Liver (tissue), 8 donors: ENCODE measurements at regions not wholly inside any gene's neighbourhood (a gene's known extent, or its start where the extent isn't known, plus 50 kb on each side); places are given as distances from the start of the nearest gene placed in this dataset.

Experiments
- DNase-seq: peaks from one replicate; pipeline ENCODE4 v3.0.0-alpha.2; 2017; ENCODE audit warnings: low spot score
- H3K27ac ChIP-seq, 2 donors: one replicate each; pipeline ENCODE4 v1.7.0; 2013; ENCODE audit warnings: inconsistent platforms in 2 of 2, low read length in 2 of 2, control low read depth in 1 of 2, low read depth in 1 of 2, mild to moderate bottlenecking in 1 of 2
- H3K27me3 ChIP-seq, 4 donors: one replicate each; pipeline versions ENCODE4 v1.6.1 to v1.7.0; 2013; ENCODE audit warnings: low read length in 3 of 4, inconsistent platforms in 1 of 4, mild to moderate bottlenecking in 1 of 4, moderate library complexity in 1 of 4; ENCODE audit not compliant: control insufficient read depth in 4 of 4, insufficient read depth in 4 of 4
- H3K36me3 ChIP-seq, 4 donors: one replicate each; pipeline versions ENCODE4 v1.6.1 to v1.7.0; 2013; ENCODE audit warnings: low read length in 3 of 4, mild to moderate bottlenecking in 3 of 4, low read depth in 1 of 4, moderate library complexity in 1 of 4; ENCODE audit not compliant: control insufficient read depth in 4 of 4, insufficient read depth in 3 of 4
- H3K4me1 ChIP-seq, 4 donors: one replicate each; pipeline versions ENCODE4 v1.6.1 to v1.7.0; 2013; ENCODE audit warnings: low read length in 3 of 4, mild to moderate bottlenecking in 3 of 4, moderate library complexity in 1 of 4; ENCODE audit not compliant: control insufficient read depth in 4 of 4, insufficient read depth in 4 of 4
- H3K4me3 ChIP-seq, 3 donors: one replicate each; pipeline versions ENCODE4 v1.6.1 to v1.7.0; 2013; ENCODE audit warnings: low read length in 3 of 3, control low read depth in 1 of 3, low read depth in 1 of 3, mild to moderate bottlenecking in 1 of 3
- H3K9ac ChIP-seq, 2 donors: one replicate each; pipeline ENCODE4 v1.7.0; 2013; ENCODE audit warnings: low read length in 2 of 2, mild to moderate bottlenecking in 2 of 2, moderate library complexity in 2 of 2, control low read depth in 1 of 2, low read depth in 1 of 2
- H3K9me3 ChIP-seq, 4 donors: one replicate each; pipeline versions ENCODE4 v1.6.1 to v1.7.0; 2013; ENCODE audit warnings: low read length in 3 of 4; ENCODE audit not compliant: control insufficient read depth in 4 of 4
- EGR1 ChIP-seq, 2 donors: IDR thresholded peaks; 2 replicates each; pipeline ENCODE4 v1.6.1; 2016 to 2018; ENCODE audit warnings: antibody characterized with exemption in 2 of 2, low read depth in 2 of 2
- FOXA1 ChIP-seq: IDR thresholded peaks from 2 replicates; pipeline ENCODE4 v1.6.1; 2016; ENCODE audit warnings: antibody characterized with exemption
- FOXA2 ChIP-seq: IDR thresholded peaks from 2 replicates; pipeline ENCODE4 v1.6.1; 2016; ENCODE audit warnings: antibody characterized with exemption
- GABPA ChIP-seq, 2 donors: IDR thresholded peaks in 1 of 2; conservative IDR thresholded peaks in 1 of 2; 2 replicates each; pipeline ENCODE4 v1.6.1; 2016; ENCODE audit warnings: antibody characterized with exemption in 2 of 2, mild to moderate bottlenecking in 1 of 2, moderate library complexity in 1 of 2
- HNF4A ChIP-seq, 2 donors: conservative IDR thresholded peaks; 2 replicates each; pipeline ENCODE4 v1.6.1; 2016; ENCODE audit warnings: antibody characterized with exemption in 2 of 2, mild to moderate bottlenecking in 2 of 2
- HNF4G ChIP-seq: IDR thresholded peaks from 2 replicates; pipeline ENCODE4 v1.6.1; 2016; ENCODE audit warnings: antibody characterized with exemption
- JUND ChIP-seq, 2 donors: IDR thresholded peaks; 2 replicates each; pipeline ENCODE4 v1.6.1; 2016; ENCODE audit warnings: antibody characterized with exemption in 2 of 2
- NR2F2 ChIP-seq: IDR thresholded peaks from 2 replicates; pipeline ENCODE4 v1.6.1; 2016; ENCODE audit warnings: antibody characterized with exemption
- RAD21 ChIP-seq, 2 donors: IDR thresholded peaks; 2 replicates each; pipeline ENCODE4 v1.6.1; 2016; ENCODE audit warnings: antibody characterized with exemption in 2 of 2, mild to moderate bottlenecking in 2 of 2
- RXRA ChIP-seq, 2 donors: IDR thresholded peaks; 2 replicates each; pipeline ENCODE4 v1.6.1; 2017 to 2018; ENCODE audit warnings: antibody characterized with exemption in 2 of 2, mild to moderate bottlenecking in 1 of 2
- SP1 ChIP-seq: IDR thresholded peaks from 2 replicates; pipeline ENCODE4 v1.6.1; 2018; ENCODE audit warnings: antibody characterized with exemption, mild to moderate bottlenecking
- TAF1 ChIP-seq: conservative IDR thresholded peaks from 2 replicates; pipeline ENCODE4 v1.6.1; 2016; ENCODE audit warnings: antibody characterized with exemption, mild to moderate bottlenecking
- YY1 ChIP-seq: IDR thresholded peaks from 2 replicates; pipeline ENCODE4 v1.6.1; 2016; ENCODE audit warnings: antibody characterized with exemption, mild to moderate bottlenecking
- WGBS: extraction: QIAGEN DNeasy Blood & Tissue Kit; methylation state at CpG from one replicate; pipeline ENCODE4 v1.1.7; 2013; 5-methylcytosine and 5-hydroxymethylcytosine counted together
- TF ChIP-seq, protein P1 (sequence below): IDR thresholded peaks from 2 replicates; pipeline ENCODE4 v1.6.1; 2016; ENCODE audit warnings: antibody characterized with exemption
- TF ChIP-seq, protein P2 (sequence below): IDR thresholded peaks from 2 replicates; pipeline ENCODE4 v1.6.1; 2016; ENCODE audit warnings: antibody characterized with exemption, mild to moderate bottlenecking
- TF ChIP-seq, protein P3 (sequence below): fragments of 150-350 bp; IDR thresholded peaks from 2 replicates; pipeline ENCODE4 v1.5.1; 2017; ENCODE audit warnings: improper control_type of control experiment, low read depth, low read length; ENCODE audit not compliant: missing input control
- TF ChIP-seq, protein P4 (sequence below): IDR thresholded peaks from 2 replicates; pipeline ENCODE4 v1.6.1; 2016; ENCODE audit warnings: antibody characterized with exemption
- donor health status: healthy.
- donor health status: healthy.
- donor health status: healthy.
- donor health status: healthy.
- donor health status: healthy.

DNA sequence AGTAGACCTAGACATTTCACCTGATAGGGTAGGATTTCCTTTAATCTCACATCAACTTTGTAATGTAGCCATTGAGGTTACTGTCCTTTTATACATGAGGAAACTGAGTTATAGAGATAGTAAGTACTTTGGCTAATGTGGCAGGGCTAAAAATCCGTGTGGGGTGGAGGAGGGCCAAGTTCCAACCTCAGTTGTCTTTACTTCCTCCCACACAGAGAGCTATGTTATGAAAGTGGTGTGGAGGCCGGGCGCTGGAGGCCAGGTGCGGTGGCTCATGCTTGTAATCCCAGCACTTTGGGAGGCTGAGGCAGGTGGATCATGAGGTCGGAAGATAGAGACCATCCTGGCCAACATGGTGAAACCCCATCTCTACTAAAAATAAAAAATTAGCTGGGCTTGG lies 173.3 kb downstream of the PALM2AKAP2 start:
- no peaks in the 10 kb centered on the region for H3K9me3 ChIP-seq
- 93% methylated on average over 5 of the region's 5 CpGs for WGBS
- no peaks in the 10 kb centered on the region for H3K27me3 ChIP-seq
- H3K27ac ChIP-seq: no peak overlapping the region
- peaks cover 0 to 4% (median 0%) of the 10 kb centered on the region in 4 donors for H3K36me3 ChIP-seq
- no peak for DNase-seq
- peaks cover 3 to 20% (median 12%) of the 10 kb centered on the region in 4 donors for H3K4me1 ChIP-seq
- H3K4me3 ChIP-seq: no peak overlapping the region
- no peak for TF ChIP-seq SP1
- no peak for TF ChIP-seq NR2F2
- no peak for TF ChIP-seq EGR1 (IDR thresholded peaks at IDR 0.05; ENCODE audit: low read depth in 2 of 2)
- no peak for TF ChIP-seq HNF4A (conservative IDR thresholded peaks at IDR 0.05)
- TF ChIP-seq, protein P1, sequence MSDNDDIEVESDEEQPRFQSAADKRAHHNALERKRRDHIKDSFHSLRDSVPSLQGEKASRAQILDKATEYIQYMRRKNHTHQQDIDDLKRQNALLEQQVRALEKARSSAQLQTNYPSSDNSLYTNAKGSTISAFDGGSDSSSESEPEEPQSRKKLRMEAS: no peak
- TF ChIP-seq, protein P2, sequence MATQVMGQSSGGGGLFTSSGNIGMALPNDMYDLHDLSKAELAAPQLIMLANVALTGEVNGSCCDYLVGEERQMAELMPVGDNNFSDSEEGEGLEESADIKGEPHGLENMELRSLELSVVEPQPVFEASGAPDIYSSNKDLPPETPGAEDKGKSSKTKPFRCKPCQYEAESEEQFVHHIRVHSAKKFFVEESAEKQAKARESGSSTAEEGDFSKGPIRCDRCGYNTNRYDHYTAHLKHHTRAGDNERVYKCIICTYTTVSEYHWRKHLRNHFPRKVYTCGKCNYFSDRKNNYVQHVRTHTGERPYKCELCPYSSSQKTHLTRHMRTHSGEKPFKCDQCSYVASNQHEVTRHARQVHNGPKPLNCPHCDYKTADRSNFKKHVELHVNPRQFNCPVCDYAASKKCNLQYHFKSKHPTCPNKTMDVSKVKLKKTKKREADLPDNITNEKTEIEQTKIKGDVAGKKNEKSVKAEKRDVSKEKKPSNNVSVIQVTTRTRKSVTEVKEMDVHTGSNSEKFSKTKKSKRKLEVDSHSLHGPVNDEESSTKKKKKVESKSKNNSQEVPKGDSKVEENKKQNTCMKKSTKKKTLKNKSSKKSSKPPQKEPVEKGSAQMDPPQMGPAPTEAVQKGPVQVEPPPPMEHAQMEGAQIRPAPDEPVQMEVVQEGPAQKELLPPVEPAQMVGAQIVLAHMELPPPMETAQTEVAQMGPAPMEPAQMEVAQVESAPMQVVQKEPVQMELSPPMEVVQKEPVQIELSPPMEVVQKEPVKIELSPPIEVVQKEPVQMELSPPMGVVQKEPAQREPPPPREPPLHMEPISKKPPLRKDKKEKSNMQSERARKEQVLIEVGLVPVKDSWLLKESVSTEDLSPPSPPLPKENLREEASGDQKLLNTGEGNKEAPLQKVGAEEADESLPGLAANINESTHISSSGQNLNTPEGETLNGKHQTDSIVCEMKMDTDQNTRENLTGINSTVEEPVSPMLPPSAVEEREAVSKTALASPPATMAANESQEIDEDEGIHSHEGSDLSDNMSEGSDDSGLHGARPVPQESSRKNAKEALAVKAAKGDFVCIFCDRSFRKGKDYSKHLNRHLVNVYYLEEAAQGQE: no peak
- no peak for TF ChIP-seq JUND (IDR thresholded peaks at IDR 0.05)
- no peak for TF ChIP-seq YY1
- TF ChIP-seq, protein P3, sequence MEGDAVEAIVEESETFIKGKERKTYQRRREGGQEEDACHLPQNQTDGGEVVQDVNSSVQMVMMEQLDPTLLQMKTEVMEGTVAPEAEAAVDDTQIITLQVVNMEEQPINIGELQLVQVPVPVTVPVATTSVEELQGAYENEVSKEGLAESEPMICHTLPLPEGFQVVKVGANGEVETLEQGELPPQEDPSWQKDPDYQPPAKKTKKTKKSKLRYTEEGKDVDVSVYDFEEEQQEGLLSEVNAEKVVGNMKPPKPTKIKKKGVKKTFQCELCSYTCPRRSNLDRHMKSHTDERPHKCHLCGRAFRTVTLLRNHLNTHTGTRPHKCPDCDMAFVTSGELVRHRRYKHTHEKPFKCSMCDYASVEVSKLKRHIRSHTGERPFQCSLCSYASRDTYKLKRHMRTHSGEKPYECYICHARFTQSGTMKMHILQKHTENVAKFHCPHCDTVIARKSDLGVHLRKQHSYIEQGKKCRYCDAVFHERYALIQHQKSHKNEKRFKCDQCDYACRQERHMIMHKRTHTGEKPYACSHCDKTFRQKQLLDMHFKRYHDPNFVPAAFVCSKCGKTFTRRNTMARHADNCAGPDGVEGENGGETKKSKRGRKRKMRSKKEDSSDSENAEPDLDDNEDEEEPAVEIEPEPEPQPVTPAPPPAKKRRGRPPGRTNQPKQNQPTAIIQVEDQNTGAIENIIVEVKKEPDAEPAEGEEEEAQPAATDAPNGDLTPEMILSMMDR: no peak
- no peak for TF ChIP-seq GABPA (IDR thresholded peaks at IDR 0.05 in 1 of 2, conservative IDR thresholded peaks at IDR 0.05 in 1 of 2)
- no peak for TF ChIP-seq TAF1
- TF ChIP-seq FOXA1: no peak
- TF ChIP-seq RXRA (IDR thresholded peaks at IDR 0.05): no peak
- no peak for TF ChIP-seq HNF4G
- TF ChIP-seq RAD21 (IDR thresholded peaks at IDR 0.05): no peak
- TF ChIP-seq, protein P4, sequence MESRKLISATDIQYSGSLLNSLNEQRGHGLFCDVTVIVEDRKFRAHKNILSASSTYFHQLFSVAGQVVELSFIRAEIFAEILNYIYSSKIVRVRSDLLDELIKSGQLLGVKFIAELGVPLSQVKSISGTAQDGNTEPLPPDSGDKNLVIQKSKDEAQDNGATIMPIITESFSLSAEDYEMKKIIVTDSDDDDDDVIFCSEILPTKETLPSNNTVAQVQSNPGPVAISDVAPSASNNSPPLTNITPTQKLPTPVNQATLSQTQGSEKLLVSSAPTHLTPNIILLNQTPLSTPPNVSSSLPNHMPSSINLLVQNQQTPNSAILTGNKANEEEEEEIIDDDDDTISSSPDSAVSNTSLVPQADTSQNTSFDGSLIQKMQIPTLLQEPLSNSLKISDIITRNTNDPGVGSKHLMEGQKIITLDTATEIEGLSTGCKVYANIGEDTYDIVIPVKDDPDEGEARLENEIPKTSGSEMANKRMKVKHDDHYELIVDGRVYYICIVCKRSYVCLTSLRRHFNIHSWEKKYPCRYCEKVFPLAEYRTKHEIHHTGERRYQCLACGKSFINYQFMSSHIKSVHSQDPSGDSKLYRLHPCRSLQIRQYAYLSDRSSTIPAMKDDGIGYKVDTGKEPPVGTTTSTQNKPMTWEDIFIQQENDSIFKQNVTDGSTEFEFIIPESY: no peak
- H3K9ac ChIP-seq: no peak overlapping the region

DNA sequence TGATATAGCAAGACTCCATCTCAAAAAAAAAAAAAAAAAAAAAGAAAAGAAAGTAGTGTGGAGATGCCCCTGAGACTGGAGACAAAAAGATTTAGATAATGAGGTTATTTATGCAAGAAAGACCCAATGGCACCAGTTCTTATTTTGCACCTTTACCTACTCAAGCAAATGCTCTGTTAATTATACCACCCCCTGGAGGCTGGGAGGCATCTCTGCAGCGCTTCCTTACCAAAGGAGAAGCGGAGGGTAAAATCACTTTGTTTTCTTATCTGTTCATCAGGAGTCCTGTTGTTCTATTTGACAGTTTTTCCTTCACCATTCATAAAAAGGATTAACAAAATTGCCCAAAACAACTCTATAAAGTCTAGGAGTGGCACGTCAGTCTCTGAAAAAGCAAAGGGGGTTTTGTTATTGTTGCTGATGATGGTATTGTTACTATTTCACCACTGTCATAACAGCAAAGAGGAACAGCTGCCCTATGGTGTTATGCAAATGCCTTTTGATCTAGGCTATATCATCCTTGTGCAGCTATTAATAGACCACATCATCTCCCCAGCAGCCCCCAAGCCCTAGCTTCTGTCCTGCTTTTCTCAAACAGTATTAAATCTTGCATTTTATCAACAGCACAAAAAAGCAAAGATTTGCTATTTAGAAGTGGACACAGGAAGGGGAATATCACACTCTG lies 174.0 kb downstream of the PALM2AKAP2 start:
- Histone ChIP-seq H3K9me3 (no peaks in the 10 kb centered on the region), H3K4me3 (no peak overlapping the region), H3K27me3 (no peaks in the 10 kb centered on the region), H3K9ac (no peak overlapping the region), H3K36me3 (peaks cover 0 to 4% (median 0%) of the 10 kb centered on the region in 4 donors), H3K4me1 (peaks cover 3 to 20% (median 12%) of the 10 kb centered on the region in 4 donors), H3K27ac (no peak overlapping the region)
- 98% methylated on average over 3 of the region's 3 CpGs for WGBS
- no peak for DNase-seq
- TF ChIP-seq HNF4G: no peak
- TF ChIP-seq TAF1: no peak
- TF ChIP-seq, protein P2: no peak
- TF ChIP-seq, protein P4: no peak
- TF ChIP-seq HNF4A (conservative IDR thresholded peaks at IDR 0.05): no peak
- TF ChIP-seq, protein P1: no peak
- TF ChIP-seq EGR1 (IDR thresholded peaks at IDR 0.05; ENCODE audit: low read depth in 2 of 2): no peak
- TF ChIP-seq SP1: no peak
- TF ChIP-seq FOXA2: no peak
